HG02678 (cell line): ENCODE measurements at regions not wholly inside any gene's neighbourhood (a gene's known extent, or its start where the extent isn't known, plus 50 kb on each side); places are given as distances from the start of the nearest gene placed in this dataset.

Experiments
- ATAC-seq: cut with Tn5 transposase; IDR thresholded peaks from one replicate; pipeline ENCODE4 v1.9.1; 2021; ENCODE audit warnings: mild to moderate bottlenecking, moderate library complexity; ENCODE audit not compliant: unreplicated experiment

- no peak for ATAC-seq
Observed at GRCh38 chr16:80054647-80055046, 454.1 kb upstream of the MAF start.

GRCh38 chr16:80051040-80051439, 450.5 kb upstream of the MAF start:
- ATAC-seq, result no peak

DNA sequence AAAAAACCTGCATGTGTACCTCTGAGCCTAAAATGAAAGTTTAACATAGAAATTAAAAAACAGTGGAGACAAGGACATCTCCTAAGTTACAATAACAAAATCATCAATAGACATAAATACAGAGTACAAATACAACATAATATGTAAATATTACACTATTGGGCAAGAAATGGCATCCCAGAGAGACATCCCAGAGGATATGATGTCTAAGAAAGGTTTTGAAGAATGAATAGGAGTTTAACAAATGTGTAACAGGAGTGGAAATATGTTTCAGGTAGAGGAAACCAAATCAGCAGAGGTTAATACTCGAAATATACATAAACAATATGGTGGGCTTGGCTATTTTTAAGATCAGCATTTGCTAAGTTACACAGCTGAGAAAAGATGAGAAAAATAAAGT, 447.7 kb upstream of the MAF start:
- ATAC-seq, result no peak

DNA sequence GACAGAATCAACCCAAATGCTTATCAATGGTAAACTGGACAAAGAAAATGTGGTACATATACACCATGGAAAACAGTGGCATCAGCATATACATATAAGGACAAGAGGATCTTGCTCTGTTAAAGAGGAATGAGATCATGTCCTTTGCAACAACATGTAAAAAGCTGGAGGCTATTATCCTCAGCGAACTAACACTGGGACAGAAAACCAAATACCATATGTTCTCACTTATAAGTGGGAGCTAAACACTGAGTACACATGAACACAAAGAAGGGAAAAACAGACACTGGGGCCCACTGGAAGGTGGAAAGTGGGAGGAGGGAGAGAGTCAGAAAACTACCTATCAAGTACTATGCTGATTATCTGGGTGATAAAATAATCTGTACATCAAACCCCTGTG, 447.3 kb upstream of the MAF start:
- no peak for ATAC-seq

DNA sequence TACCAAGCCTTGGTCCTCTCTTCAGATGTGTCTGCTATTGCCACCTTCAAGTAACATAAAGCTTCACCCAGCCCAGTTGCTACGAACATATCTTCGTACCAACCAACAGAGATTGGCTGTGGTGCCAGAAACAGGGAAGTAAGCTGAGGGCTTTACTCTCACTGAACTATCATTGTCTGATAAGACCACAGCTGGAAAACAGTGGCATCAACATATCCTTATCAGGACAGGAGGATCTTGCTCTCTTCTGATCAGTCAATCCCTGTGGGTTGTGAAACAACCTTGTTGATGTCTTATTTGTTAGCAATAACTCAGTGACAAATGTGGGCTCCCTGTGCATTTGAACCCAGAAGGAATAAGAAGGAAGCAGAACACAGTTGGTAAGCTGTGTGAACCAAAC, 446.3 kb upstream of the MAF start:
- no peak for ATAC-seq

DNA sequence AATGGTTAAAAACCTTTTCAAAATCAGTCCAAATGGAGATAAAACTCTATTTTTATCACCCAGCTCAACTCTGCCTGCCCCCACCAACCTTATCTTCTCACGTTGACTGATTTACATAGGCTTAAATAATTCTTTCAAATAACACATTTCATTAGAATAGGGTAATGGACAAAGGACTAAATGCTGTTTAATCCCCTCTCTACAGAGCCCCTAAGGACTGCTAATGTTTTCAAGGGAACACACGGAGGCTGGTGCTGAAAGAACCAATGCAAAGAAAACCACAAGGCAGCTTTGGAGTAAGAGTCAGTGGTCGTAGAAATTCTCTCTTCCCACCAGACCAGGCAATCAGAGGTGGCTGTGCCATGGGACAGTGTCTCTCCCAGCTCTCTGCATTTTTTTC, 445.7 kb upstream of the MAF start:
- no peak for ATAC-seq

GRCh38 chr16:80045861-80046260, 445.3 kb upstream of the MAF start:
- no peak for ATAC-seq

- ATAC-seq, result no peak
Observed at GRCh38 chr16:80041410-80041809, 440.9 kb upstream of the MAF start.

- ATAC-seq, result no peak
Observed at GRCh38 chr16:80040814-80041213, 440.3 kb upstream of the MAF start.

- no peak for ATAC-seq
Observed at GRCh38 chr16:80040413-80040812, 439.9 kb upstream of the MAF start.

DNA sequence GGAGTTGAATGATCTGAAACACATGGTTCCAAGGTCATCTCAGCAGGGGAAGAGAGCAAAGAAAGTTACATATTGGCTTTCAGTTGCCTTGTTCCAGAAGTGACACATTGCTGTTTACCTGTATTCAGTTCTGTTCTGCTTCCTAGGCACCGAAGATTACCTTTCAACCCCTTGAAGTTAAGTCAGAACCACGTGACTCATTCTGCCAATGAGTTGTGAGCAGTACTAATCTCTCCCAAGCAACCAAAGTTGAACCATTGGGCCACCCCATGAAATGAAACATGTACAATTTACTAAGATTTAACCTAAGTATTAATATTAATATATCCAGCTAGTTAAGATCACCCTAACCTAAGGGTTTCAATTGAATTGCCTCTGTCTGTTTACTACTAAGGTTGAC, 439.2 kb upstream of the MAF start:
- no peak for ATAC-seq

GRCh38 chr16:80038566-80038965, 438.0 kb upstream of the MAF start:
- ATAC-seq, result no peak

DNA sequence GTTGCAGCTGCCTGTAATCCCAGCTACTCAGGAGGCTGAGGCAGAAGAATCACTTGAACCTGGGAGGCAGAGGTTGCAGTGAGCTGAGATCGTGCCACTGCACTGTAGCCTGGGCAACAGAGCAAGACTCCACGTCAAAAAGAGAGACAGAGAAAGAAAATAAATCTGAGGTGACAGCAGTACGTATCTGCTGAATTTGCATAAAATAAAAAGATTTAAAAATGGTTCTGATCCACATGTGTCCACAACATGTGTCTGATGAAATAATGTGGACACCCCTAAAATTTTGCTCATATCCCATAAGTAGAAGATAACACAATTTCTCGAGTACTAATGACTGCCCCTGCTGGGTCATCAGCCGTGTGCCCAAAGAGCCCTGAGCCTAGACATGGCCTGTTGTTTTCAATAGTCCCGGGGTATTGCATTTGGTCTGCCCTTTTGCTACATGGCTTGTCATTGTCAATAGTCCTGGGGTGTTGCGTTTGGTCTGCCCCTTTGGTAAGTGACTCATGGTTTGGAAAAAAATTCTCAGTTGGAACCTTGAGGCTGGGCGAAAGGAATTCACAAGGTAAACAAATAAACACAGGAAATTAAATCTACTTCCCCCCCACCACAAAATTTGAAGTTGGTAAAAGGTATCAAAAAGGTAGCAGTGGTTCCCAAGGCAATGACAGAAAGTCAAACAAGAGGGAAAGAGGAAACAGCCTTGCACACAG, 434.6 kb upstream of the MAF start:
- ATAC-seq, result no peak

DNA sequence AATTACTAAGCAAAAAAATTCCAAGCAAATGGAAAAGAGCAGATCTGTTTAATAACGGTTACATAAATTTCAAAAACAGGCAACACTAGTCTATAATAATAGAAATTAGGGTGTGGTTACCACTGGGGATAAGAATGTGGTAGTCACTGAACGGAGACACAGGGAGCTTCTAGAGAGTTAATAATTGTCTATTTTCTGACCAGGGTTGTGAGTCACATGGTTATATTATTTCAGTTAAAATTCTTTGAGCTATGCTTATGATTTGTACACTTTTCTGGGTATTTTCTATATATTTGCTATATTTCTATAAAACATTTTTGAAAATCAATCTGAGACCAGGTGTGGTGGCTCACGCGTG, 433.9 kb upstream of the MAF start:
- ATAC-seq, result no peak

GRCh38 chr16:80033783-80034468, 433.4 kb upstream of the MAF start:
- no peak for ATAC-seq

GRCh38 chr16:80029761-80030481, 429.4 kb upstream of the MAF start:
- ATAC-seq, result no peak

DNA sequence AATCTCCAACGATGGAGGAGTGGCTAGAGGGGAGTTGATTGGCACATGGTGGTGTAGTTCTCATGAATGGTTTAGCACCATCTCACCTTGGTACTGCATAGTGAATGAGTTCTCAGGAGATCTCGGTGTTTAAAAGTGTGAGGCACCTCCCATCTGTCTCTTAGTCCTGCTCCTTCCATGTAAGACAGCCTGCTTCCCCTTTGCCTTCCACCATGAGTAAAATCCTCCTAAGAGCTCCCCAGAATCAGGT, 428.8 kb upstream of the MAF start:
- ATAC-seq, result no peak

DNA sequence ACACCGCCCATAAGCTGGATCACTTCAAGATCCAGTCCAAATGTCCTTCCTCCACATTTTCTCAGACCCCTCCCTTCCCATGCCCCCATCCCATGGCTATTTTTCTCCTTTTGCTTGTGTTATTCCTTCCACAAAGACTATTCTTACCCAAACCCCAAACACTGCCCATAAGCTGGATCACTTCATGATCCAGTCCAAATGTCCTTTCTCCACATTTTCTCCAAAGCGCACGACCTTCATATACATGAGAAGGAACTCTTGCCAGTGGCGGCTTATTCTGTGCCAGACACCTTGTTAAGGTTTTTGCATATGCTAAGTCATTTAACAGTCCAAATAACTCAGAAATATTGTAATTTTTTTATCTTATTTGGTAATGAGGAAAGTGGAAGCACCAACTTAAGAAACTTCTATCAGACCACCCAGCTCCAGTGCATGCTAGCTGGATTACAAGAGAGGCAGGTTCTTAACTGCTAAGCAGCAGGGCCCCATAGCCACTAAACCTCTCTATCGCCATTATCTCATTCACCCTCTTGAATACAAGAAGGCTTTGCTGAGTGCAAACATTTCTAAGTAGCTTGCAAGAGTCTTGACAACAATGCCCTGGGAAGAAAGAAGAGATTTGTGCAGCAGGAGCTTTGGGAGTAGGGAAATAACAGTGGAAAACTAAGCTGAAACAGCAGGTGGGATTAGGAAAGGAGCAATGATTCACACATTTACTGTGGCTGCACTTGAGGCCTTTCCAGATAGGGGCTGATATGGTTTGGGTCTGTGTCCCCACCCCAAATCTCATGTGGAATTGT, 428.2 kb upstream of the MAF start:
- ATAC-seq, result no peak

GRCh38 chr16:80027007-80027965, 426.7 kb upstream of the MAF start:
- peak; percentile 53 for ATAC-seq

GRCh38 chr16:80025236-80025635, 424.7 kb upstream of the MAF start:
- ATAC-seq, result no peak

GRCh38 chr16:80024443-80024842, 423.9 kb upstream of the MAF start:
- ATAC-seq, result no peak
